Choroid plexus epithelial cell (primary cell): ENCODE measurements at regions not wholly inside any gene's neighbourhood (a gene's known extent, or its start where the extent isn't known, plus 50 kb on each side); places are given as distances from the start of the nearest gene placed in this dataset.

Source experiments
- DNase-seq: peaks from one replicate; pipeline ENCODE4 v3.0.0-alpha.2; 2010; ENCODE audit warnings: low read depth
- H3K4me3 ChIP-seq: 2 replicates; pipeline ENCODE4 v1.5.1; 2011; ENCODE audit warnings: low read depth, mild to moderate bottlenecking, control low read depth, low read length, moderate library complexity
- TF ChIP-seq, protein P1 (sequence below): conservative IDR thresholded peaks from 2 replicates; pipeline ENCODE4 v1.5.1; 2011; ENCODE audit warnings: low read depth, mild to moderate bottlenecking, control low read depth, inconsistent platforms, low read length, moderate library complexity

DNA sequence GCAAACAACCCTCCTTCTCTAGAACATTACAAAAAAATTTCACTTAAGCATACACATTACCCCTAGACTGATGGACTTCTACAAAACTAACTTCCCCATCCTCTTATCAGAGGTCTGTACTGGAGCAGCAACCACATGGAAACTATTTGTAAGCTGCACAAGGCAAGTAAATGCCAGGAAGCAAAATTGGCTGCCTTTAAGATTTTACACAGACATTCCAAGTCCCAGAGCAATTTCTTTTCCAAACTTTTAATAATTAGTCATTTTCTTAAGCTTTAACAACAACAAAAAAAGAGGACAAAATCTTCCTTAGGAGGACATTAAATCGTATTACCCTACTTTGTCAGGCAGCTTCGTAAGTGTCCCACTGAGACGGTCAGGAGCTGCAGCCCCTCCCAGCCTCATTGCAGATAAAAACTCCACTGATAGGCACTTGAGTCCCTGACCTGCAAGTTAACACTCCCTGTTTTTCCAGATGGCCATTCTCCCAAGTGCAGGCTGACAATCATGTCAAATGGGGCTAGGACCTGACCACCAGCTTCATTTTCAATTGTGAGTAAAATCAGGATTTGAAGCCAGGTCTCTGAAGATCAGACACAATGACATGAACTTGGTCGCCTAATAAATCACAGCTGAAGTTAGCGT, 680.1 kb downstream of the DIAPH3 start:
- DNase-seq, result peak; percentile 51
- no peak overlapping the region for H3K4me3 ChIP-seq
- TF ChIP-seq, protein P1, sequence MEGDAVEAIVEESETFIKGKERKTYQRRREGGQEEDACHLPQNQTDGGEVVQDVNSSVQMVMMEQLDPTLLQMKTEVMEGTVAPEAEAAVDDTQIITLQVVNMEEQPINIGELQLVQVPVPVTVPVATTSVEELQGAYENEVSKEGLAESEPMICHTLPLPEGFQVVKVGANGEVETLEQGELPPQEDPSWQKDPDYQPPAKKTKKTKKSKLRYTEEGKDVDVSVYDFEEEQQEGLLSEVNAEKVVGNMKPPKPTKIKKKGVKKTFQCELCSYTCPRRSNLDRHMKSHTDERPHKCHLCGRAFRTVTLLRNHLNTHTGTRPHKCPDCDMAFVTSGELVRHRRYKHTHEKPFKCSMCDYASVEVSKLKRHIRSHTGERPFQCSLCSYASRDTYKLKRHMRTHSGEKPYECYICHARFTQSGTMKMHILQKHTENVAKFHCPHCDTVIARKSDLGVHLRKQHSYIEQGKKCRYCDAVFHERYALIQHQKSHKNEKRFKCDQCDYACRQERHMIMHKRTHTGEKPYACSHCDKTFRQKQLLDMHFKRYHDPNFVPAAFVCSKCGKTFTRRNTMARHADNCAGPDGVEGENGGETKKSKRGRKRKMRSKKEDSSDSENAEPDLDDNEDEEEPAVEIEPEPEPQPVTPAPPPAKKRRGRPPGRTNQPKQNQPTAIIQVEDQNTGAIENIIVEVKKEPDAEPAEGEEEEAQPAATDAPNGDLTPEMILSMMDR, result no peak

DNA sequence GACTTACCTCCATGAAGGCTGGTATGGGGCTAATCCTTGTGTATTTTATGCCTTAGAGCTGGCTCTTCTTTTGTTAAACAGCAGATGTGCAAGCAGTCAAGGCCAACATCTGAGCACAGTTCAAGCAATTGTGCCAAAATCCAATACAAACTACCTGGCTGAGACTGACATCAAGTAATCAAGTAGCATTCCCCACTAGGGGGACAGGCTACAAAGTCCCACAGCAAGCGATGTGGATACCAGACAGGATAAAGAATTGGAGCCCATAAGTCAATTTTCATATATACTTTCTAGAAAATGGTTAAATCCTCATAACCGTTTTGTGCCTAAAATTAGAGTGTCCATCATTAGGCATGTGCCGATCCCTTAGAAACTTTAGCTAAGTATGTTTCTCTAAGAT, 675.8 kb downstream of the DIAPH3 start:
- H3K4me3 ChIP-seq, result no peak overlapping the region
- TF ChIP-seq, protein P1, result peak; percentile 29
- no peak for DNase-seq

DNA sequence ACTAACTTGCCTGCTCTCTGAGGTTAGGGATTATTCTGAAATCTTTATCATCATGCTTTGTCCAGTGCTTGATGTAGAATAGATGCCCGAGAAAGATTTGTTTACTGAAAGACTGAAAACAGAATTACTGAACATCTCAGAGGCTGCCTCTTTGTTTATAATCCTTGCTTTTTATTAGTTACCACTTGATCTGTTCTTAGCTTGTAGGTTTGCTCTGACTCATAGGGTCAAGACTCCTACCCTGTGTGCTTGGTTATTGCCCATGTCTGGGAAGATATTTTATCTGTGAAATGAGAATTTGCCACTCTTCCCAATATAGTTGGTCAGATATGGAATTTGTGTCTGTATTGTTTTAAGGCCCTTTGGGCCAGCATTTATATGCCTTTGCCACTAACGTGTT, 675.3 kb downstream of the DIAPH3 start:
- peak; percentile 38 for DNase-seq
- no peak overlapping the region for H3K4me3 ChIP-seq

DNA sequence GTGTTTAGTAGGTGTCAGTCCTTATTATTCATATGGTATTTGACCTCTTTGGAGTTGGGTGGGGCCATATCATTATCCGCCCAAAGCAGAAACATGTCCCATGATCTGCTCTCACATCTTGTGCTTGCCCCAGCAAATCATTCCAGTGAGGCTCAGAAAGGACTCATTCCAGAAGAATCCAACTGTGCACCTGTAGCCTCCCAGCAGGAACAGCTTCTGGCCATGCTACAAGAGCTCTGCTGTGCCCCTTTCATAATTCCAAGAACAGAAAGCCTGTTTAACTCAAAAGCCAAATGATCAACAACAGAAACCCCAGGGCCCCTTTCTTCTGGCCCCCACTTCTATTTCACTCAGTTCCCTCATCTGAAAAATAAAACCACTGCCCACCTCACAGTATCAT, 673.1 kb downstream of the DIAPH3 start:
- no peak for DNase-seq
- no peak overlapping the region for H3K4me3 ChIP-seq
- TF ChIP-seq, protein P1, result no peak

More for the DNA sequence above, 675.3 kb downstream of the DIAPH3 start:
- TF ChIP-seq, protein P1, result no peak

DNA sequence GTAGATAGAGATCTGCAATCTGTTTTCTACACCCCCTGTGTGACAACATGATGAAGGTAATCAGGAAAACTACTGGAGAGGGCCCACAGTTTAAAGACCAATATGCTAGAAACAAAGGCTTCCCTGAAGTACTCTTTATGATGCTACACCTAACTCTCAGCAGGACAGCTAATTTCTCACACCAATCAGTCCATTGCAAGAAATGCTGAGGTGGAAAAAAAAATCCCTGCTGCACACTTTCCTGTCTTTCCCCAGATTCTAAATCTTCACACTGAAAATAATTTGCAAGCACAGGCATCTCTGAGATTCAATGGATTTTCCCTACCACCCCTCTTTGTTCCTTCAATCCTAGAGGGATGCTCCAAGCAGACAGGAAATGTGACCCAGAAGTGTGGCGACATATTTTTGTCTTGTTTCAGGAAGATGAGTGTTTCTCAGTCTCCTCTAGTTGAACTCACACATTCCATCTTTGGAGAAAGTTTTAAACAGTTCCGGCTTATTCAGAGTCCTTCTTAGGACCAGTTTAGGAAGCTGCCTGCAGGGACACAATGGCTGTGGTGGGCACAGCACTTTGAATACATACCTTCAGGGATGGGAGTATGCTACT, 671.6 kb downstream of the DIAPH3 start:
- H3K4me3 ChIP-seq, result no peak overlapping the region
- TF ChIP-seq, protein P1, result no peak
- DNase-seq, result peak; percentile 51

DNA sequence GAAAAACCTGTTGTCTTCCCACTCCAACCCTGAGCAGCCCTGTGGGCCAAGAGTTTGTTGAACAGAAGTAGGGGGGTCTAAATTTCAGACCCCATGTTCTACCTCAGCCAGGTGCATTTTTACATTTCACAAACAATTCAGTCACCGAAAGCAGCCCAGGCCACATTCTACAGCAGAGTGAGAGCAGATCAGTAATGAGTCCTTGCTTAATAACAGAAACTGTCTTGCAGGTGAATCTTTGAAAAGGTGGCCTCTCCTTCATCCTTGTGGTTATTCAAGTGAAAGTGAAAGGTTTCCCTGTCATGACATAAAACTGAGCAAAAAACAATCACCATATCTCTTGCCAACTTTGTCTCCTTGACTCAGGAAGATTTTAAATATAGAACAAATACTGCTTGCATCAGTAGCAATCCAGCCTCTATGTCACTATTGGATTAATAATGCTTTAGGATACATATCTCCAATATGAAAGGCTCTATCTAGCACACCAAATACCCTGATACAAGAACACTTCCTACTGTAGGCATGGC, 670.2 kb downstream of the DIAPH3 start:
- DNase-seq, result peak; percentile 22
- TF ChIP-seq, protein P1, result no peak
- H3K4me3 ChIP-seq, result no peak overlapping the region

DNA sequence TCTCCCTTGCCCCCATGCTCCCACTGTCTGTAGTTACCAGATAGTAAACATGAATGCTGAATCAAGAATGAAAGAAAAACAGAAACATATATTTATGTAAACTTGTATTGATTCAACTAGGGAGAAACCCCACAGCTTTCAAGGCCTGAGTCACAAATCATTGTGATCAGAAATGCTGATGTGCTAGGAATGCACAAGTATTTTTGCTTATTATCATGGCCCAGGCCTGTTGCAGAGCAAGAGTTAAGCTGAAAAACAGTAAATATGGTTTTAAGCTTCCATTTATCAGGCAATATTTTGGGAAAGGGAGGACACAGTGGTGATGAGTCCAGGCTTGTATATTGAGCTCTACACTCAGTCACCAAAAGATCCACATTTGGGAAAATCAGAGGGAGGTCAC, 669.6 kb downstream of the DIAPH3 start:
- H3K4me3 ChIP-seq, result no peak overlapping the region
- peak; percentile 62 for DNase-seq
- TF ChIP-seq, protein P1, result no peak
